ENCODE measurements at regions not wholly inside any gene's neighbourhood (a gene's known extent, or its start where the extent isn't known, plus 50 kb on each side); places are given as distances from the start of the nearest gene placed in this dataset.

DNA sequence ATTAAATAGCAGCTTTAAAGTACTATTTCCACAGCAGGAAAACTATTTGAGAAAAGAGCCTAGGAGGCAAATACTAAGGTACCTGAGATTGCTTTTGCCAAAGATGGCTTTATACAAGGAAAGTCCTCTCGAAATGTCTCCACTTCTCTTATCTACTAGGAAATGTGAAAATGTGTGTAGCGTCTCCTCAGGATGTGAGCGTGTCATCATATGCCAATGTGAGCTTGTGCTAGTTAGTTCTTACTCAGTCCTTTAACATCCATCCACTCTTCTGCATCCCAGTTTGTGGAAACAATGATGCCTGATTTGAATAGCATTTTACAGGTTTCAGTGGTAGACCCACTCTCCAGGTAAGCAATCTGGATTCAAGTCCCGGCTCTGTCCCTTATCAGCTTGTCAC is 421.0 kb downstream of the DYNC2H1 start:
- no peak for DNase-seq (ENCODE audit: low read depth in 2 of 2)

DNA sequence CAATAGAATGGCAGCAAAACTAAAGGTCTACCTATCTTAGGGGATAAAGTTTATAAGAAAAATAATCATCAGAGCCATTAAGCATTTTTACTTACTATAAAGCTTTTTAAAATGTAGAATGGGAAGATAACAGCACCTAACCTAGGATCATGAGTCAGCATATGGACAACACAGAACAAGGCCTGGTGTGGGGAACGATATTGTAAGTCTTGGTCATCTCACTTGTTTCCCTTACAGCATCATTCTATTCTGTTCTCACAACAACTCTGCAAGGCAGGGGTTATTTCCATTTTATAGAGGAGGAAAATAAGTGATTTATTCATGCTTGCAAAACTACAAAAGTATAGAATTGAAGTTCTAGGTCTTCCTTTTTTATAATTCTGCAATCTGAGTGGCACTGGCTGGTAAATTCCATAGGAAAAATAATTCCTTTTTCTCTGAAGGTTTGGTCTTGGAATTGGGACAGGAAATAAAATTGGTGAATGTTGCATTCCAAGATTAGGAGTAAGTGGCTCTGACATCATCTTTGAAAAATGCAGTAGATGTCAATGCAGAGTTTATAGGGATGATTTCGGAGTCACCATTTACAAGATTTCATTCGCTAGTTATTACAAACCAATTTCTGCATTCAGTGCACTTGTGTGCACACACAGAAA is 423.0 kb downstream of the DYNC2H1 start:
- no peak for DNase-seq (ENCODE audit: low read depth in 2 of 2)

DNA sequence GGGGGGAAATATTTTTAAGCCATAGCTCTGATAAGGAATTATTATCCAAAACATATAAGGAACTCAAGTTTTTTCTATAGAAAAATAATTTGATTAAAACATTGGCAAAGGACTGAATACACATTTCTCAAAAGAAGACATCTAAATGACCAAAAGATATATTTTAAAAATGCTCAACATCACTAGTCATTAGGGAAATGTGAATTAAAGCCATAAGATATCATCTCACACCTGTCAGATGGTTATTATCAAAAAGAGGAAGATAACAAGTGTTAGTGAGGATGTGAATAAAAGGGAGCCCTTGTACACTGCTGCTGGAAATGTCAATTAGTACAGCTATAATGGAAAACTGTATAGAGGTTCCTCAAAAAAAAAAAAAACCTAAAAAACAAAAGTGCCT is 425.0 kb downstream of the DYNC2H1 start:
- no peak for DNase-seq (ENCODE audit: low read depth in 2 of 2)

- DNase-seq (ENCODE audit: low read depth in 2 of 2), result no peak
These were observed 425.7 kb downstream of the DYNC2H1 start for GRCh38 chr11:103534959-103535358.

DNA sequence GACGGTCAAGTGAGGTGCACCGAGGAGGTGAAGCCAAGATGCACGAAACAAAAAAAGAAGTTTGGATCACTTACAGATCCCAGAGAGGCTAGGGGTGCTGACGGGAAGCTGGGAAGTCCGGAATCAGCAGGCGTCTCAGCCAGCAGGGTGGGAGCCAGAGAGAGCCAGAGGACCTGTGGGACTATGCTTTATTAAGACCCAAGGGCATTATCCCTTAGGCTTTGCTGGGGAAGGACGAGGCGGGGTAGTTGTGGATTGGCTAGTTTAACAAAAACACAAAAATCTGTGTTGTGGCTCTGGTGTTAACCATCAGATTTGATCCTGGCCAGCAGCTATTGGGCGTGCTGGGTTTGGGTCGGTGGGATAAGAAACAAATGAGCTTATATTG is 427.1 kb downstream of the DYNC2H1 start:
- DNase-seq (ENCODE audit: low read depth in 2 of 2), result no peak

DNA sequence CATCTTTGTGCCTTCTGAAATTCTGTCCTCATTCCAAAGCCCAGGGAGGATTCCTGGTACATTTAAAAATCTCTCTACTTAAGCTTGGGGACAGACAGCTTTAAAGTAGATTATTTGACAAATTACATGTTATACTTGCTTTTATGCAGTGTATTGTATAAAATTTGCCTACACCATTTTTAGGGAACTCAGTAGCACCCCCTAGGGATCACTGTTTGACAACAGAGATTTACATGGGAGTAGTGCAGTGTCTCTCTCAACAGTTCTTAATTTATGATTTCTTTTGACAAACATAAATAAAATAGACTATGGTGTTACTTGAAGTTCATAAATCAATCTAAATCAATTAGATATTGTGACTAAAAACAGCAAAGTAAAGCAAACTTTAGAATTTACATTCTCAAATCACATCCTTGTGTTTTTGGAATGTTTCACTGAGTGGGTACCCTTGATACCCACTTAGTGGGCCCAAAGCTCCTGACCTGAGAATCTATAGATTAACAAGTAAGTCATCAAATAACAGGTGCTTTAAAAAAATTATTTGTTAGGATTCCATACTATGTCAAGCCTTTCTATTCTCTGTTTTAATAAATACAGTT is 428.8 kb downstream of the DYNC2H1 start:
- DNase-seq (ENCODE audit: low read depth in 2 of 2), result no peak

DNA sequence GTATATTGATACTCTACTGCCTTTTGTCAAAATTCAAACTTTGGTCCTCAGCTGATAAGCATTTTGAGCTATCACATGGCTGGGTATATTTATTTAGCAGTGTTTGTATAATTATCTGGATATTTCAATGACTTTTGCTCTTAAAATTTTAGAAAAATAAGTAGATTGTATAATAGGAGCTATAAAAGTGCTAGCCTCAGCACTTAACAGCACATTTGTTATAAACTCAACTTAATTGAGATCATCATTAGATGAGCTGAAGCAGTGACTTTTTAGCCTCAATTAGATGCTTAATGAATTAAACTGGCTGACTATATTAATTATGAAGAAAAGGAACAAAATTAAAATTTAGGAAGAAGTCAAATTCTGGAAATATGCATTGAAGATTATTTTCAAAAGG is 429.9 kb downstream of the DYNC2H1 start:
- DNase-seq (ENCODE audit: low read depth in 2 of 2), result no peak

DNA sequence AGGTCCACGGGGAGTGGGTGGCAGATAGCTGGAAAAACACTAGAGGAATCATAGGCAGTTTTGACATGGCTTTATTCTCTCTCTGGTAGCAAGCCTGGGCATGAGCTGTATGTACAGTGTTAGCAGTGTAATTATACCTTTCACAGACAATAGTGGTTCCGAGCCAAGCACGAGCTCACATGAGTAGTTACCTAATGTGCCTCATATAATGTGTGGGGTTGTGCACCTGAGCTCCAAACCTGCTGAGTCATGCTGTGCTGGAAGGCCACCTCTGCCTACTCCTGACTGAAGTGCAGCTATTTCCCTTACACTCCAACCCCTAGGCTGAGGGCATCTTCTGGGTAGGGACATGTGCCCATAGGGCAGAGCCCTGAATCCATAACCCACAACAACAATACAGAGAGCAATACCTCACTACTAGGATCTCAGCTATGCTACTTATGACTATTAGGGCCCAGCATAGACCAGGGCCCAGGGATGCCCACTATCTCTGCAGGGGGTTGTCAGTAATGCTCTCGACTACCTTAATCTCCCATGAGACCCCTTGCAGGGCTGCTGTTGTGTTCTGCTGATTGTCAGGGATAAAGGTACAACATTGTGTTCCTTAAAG is 432.1 kb downstream of the DYNC2H1 start:
- no peak for DNase-seq (ENCODE audit: low read depth in 2 of 2)

DNA sequence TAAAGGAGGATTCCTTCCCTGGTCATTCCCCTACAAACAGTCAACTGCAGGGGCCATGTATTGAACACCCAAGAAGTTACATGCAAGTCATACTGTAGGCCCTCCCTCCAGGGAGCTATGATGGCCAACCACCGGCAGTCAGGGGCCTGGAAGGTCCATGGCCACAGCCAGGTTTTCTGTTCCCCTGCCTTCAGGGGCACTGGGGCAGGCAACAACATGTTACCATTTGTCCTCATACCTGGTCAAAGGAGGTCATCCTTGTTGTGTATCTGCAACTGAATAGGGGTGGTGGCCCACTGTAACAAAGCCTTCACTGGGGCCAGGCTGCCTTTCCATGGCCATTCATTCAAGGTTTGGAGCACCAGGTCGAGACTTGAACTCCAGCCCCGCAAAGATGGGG is 433.6 kb downstream of the DYNC2H1 start:
- no peak for DNase-seq (ENCODE audit: low read depth in 2 of 2)

DNA sequence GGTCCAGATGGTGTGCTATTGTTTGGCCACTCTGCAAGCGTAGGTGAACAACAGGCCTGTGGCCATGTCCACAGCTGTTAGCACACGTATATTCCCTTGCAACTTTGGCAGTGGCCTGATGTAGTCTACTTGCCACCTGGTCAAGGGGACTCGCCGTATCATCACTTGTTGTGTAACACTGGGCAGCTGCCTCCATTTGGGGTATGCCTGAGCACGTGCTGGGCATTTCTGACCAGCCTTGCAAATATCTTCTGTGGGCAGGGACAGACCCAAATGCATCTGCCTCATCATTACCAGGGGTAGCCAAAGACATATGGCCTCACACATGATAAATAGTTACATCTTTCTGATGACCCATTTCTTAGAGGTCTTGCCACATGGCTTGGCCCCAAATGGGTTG is 434.2 kb downstream of the DYNC2H1 start:
- DNase-seq (ENCODE audit: low read depth in 2 of 2), result no peak

DNA sequence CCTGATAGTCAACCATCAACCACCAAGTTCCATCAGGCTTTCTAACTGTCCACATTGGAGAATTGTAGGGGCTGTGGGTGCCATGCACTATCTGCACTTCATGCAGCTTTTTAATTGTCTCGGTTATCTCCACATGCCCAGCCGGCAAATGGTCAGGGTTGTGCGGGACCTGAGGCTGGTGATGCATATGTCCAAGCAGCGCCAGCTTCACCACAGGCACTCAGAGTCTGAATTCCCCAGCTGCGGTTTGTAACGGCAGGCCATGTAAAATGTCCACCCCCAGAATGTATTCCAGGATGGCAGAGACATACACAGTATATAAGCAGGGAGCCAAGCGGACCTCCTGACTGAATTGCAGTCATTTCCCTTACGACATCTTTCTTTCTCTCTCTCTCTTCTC is 435.6 kb downstream of the DYNC2H1 start:
- no peak for DNase-seq (ENCODE audit: low read depth in 2 of 2)

DNA sequence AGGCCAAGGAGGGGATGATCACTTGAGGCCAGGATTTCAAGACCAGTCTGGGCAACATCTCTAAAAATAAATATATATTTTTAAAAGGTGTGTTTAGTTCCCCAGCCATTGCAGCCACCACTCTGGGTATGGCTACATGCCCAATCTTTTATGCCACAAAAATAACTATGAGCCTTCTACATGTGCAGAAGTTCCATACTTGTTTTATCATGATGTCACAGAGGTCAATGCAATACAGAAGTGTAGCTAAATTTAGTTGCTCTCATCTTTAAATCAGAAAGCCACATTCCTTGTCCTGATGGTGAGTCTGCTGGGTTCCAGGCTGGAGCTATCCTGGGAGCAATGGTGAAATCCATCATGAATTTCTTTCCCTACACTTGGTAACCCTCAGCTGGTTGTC is 436.3 kb downstream of the DYNC2H1 start:
- DNase-seq (ENCODE audit: low read depth in 2 of 2), result no peak

DNA sequence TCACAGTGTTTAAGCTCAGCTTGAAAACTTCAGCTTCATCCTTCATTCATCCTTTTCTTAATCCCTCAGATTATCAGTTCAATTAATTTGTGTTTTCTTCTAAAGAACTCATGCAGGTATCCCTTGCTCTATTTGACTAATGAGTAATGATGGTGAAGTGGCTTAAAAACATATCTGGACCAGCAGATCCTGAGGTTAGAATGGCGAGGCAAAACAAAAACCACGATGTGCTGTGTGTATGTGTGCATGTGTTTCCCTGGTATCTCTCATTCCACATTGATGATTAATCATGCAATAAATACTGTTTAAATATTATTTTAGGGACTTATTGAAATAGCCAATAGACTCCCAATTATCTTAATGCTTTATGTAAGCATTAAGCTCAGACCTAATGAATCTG is 437.0 kb downstream of the DYNC2H1 start:
- DNase-seq (ENCODE audit: low read depth in 2 of 2), result no peak

DNA sequence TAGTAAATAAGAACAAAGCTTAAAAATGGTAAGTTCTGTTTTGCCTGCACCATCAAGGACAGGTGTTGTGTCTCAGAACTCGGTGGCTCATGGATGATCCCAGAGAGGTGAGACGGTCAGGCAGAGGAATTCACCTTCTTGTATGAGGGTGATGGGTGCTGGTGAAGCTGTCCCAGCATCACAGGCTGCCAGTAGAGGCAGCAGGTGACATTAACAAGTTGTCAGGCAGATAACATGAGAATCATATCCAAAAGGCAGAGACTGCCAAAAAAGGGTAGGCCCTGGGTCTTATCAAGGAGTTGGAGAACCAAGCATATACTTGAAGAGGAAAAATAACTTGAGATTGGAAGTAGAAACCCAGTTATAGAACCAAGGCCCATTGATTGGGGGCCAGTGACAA is 437.8 kb downstream of the DYNC2H1 start:
- DNase-seq (ENCODE audit: low read depth in 2 of 2), result no peak

DNA sequence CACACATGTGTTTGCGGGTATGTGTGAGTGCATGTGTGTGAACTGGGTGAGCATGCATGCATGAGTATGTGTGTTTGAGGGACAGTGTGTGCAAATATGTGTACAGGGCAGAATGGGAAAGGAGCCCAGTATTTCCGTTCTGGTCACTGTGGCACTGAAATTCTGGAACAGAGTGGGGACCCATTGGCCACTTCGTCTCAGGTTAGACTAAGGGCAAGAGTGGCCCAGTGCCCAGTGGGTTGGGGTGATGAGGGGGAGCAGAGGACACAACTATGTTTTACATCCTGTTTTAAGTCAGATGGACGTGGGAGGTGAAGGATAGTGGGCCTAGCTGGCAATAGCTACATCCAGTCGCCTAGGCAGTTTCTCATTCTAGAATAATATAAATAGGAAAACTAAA is 438.5 kb downstream of the DYNC2H1 start:
- no peak for DNase-seq (ENCODE audit: low read depth in 2 of 2)

DNA sequence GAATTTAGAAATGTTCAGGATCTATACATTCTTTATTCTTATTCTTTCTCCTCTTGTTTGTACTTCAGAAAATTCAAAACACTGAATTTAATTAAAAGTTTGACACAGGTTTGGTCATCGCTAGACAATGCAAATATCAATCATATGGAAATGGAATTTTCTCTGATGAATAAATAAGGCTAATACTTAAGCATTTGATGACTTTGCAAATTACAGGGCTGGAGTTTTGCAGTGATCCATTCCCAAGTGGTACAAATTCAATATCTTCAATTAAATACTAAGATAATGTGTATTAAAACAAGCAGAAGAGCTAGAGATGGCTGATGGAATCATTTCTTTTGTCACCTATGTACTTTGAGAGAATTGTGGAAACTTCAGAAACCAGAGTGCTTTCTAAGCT is 439.6 kb downstream of the DYNC2H1 start:
- no peak for DNase-seq (ENCODE audit: low read depth in 2 of 2)

- no peak for DNase-seq (ENCODE audit: low read depth in 2 of 2)
These were observed 441.6 kb downstream of the DYNC2H1 start for GRCh38 chr11:103550811-103551210.

- DNase-seq (ENCODE audit: low read depth in 2 of 2), result no peak
These were observed 442.9 kb downstream of the DYNC2H1 start for GRCh38 chr11:103552086-103552485.

GRCh38 chr11:103556171-103556570 is 446.9 kb downstream of the DYNC2H1 start:
- DNase-seq (ENCODE audit: low read depth in 2 of 2), result no peak

GRCh38 chr11:103566116-103566515 is 456.9 kb downstream of the DYNC2H1 start:
- no peak for DNase-seq (ENCODE audit: low read depth in 2 of 2)

- no peak for DNase-seq (ENCODE audit: low read depth in 2 of 2)
These were observed 454.7 kb upstream of the DDI1 start for GRCh38 chr11:103581760-103582159.

- no peak for DNase-seq (ENCODE audit: low read depth in 2 of 2)
These were observed 454.0 kb upstream of the DDI1 start for GRCh38 chr11:103582351-103582909.

DNA sequence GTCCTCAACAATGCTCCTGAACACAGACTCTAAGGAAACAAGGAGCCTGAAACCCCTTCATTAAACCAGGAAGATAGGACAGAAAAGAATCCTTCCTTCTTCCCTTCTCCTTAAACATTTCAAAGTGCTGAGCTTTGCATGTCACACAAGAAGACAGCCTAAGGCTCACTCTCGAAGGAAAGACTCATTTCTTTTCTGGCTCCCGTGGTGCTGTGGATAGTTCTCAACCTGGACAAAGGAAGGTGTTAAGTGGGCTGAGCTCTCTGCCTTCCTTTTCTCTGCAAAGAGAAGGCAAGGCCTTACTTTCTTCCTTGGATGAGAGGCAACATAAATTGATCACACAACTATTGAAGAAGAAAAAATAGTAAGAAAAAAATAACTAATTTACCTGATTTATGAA is 452.4 kb upstream of the DDI1 start:
- no peak for DNase-seq (ENCODE audit: low read depth in 2 of 2)

Measured in stimulated activated CD4-positive, alpha-beta T cell treated with anti-CD3 and anti-CD28 coated beads, Interleukin-1b, Interleukin-23, amount 100 ng/mL, for 4 hours (primary cell).